ENCODE measurements at regions not wholly inside any gene's neighbourhood (a gene's known extent, or its start where the extent isn't known, plus 50 kb on each side); places are given as distances from the start of the nearest gene placed in this dataset.

- no peaks in the 10 kb centered on the region for H3K36me3 ChIP-seq (ENCODE audit: insufficient read depth, low read length)
- H3K79me2 ChIP-seq (ENCODE audit: control insufficient read depth, insufficient read depth, low read length, unreplicated experiment) = no peaks in the 10 kb centered on the region
- H3K27me3 ChIP-seq (ENCODE audit: insufficient read depth, low read length) = no peaks in the 10 kb centered on the region
- H2AFZ ChIP-seq (ENCODE audit: low read length, unreplicated experiment) = no peak overlapping the region
- H3K4me1 ChIP-seq (ENCODE audit: control insufficient read depth, insufficient read depth, low read length, unreplicated experiment) = peaks cover 14% of the 10 kb centered on the region
- H3K27ac ChIP-seq (ENCODE audit: low read depth, low read length) = no peak overlapping the region
- H3K4me3 ChIP-seq (ENCODE audit: low read depth, low read length) = no peak overlapping the region
Measured at GRCh38 chrX:107560041-107560440, 68.3 kb upstream of the PRPS1 start.

DNA sequence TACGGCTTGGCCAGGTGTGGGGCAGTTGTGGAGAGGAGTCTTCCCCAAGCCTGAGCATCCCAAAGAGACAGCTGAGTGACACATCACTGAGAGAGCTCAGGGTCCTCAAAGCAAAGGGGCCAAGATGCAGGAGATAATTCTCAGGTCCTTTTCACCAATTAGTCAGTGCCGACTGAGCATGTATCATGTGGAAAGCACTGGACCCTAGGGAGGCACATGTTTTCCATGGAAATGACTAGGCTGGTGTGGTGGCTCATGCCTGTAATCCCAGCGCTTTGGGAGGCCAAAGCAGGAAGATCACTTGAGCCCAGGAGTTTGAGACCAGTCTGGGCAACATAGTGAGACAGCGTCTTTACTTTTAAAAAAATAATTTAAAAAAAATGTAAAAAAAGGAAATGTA lies 67.3 kb upstream of the PRPS1 start:
- H3K27ac ChIP-seq (ENCODE audit: low read depth, low read length) = no peak overlapping the region
- no peaks in the 10 kb centered on the region for H3K79me2 ChIP-seq (ENCODE audit: control insufficient read depth, insufficient read depth, low read length, unreplicated experiment)
- peaks cover 14% of the 10 kb centered on the region for H3K4me1 ChIP-seq (ENCODE audit: control insufficient read depth, insufficient read depth, low read length, unreplicated experiment)
- no peak overlapping the region for H2AFZ ChIP-seq (ENCODE audit: low read length, unreplicated experiment)
- no peaks in the 10 kb centered on the region for H3K36me3 ChIP-seq (ENCODE audit: insufficient read depth, low read length)
- H3K27me3 ChIP-seq (ENCODE audit: insufficient read depth, low read length) = no peaks in the 10 kb centered on the region
- no peak overlapping the region for H3K4me3 ChIP-seq (ENCODE audit: low read depth, low read length)

GRCh38 chrX:107561468-107562215 lies 66.7 kb upstream of the PRPS1 start:
- Histone ChIP-seq H3K27ac (ENCODE audit: low read depth, low read length) (no peak overlapping the region), H3K4me3 (ENCODE audit: low read depth, low read length) (no peak overlapping the region), H3K4me1 (ENCODE audit: control insufficient read depth, insufficient read depth, low read length, unreplicated experiment) (peaks cover 14% of the 10 kb centered on the region), H2AFZ (ENCODE audit: low read length, unreplicated experiment) (no peak overlapping the region), H3K79me2 (ENCODE audit: control insufficient read depth, insufficient read depth, low read length, unreplicated experiment) (no peaks in the 10 kb centered on the region), H3K36me3 (ENCODE audit: insufficient read depth, low read length) (no peaks in the 10 kb centered on the region), H3K27me3 (ENCODE audit: insufficient read depth, low read length) (no peaks in the 10 kb centered on the region)

GRCh38 chrX:107562482-107562881 lies 65.8 kb upstream of the PRPS1 start:
- Histone ChIP-seq H3K27ac (ENCODE audit: low read depth, low read length) (no peak overlapping the region), H3K36me3 (ENCODE audit: insufficient read depth, low read length) (no peaks in the 10 kb centered on the region), H3K79me2 (ENCODE audit: control insufficient read depth, insufficient read depth, low read length, unreplicated experiment) (no peaks in the 10 kb centered on the region), H3K27me3 (ENCODE audit: insufficient read depth, low read length) (no peaks in the 10 kb centered on the region), H2AFZ (ENCODE audit: low read length, unreplicated experiment) (no peak overlapping the region), H3K4me1 (ENCODE audit: control insufficient read depth, insufficient read depth, low read length, unreplicated experiment) (peaks cover 14% of the 10 kb centered on the region), H3K4me3 (ENCODE audit: low read depth, low read length) (no peak overlapping the region)

DNA sequence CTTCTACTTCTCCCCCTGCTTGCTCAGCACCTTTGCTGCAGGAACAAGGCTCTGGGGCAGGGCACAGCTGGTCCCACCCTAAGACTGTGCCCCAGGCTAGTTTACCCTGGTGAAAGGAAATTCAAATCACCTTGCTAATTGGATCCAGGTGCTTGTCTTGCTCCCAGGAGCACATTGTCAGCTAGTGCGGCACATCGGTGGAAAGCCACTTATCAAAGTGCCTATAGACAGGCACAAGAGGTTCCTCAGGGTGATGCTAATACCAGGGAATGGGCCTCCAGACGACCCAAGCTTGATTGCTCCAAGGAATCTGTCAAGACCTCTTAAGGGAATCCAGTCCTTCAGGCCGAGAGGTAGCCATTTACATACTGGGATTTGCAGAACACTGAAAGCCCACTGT lies 64.5 kb upstream of the PRPS1 start:
- Histone ChIP-seq H3K27me3 (ENCODE audit: insufficient read depth, low read length) (no peaks in the 10 kb centered on the region), H2AFZ (ENCODE audit: low read length, unreplicated experiment) (no peak overlapping the region), H3K36me3 (ENCODE audit: insufficient read depth, low read length) (no peaks in the 10 kb centered on the region), H3K27ac (ENCODE audit: low read depth, low read length) (no peak overlapping the region), H3K4me3 (ENCODE audit: low read depth, low read length) (no peak overlapping the region), H3K79me2 (ENCODE audit: control insufficient read depth, insufficient read depth, low read length, unreplicated experiment) (no peaks in the 10 kb centered on the region), H3K4me1 (ENCODE audit: control insufficient read depth, insufficient read depth, low read length, unreplicated experiment) (peaks cover 14% of the 10 kb centered on the region)

DNA sequence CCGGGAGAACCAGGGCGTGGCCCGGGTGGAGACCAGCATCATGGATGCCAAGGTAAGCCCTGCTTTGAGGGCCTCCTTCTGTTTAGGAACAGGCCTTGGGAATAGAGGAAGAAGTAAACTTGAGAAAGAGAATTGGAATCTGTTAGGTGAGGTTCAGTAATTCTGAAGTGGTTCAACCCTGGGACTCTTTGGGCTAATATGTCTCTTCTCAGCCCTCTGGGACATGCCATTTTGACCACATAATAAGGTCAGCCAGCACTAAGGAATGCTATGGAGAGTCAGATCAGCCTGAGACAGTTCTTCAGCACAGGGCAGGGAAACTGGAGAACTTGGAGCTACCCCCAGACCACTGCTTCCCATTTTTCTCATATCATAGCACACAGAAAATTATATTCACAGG lies 63.3 kb upstream of the PRPS1 start:
- Histone ChIP-seq H3K4me1 (ENCODE audit: control insufficient read depth, insufficient read depth, low read length, unreplicated experiment) (peaks cover 14% of the 10 kb centered on the region), H3K27me3 (ENCODE audit: insufficient read depth, low read length) (no peaks in the 10 kb centered on the region), H3K4me3 (ENCODE audit: low read depth, low read length) (no peak overlapping the region), H2AFZ (ENCODE audit: low read length, unreplicated experiment) (no peak overlapping the region), H3K36me3 (ENCODE audit: insufficient read depth, low read length) (no peaks in the 10 kb centered on the region), H3K79me2 (ENCODE audit: control insufficient read depth, insufficient read depth, low read length, unreplicated experiment) (no peaks in the 10 kb centered on the region), H3K27ac (ENCODE audit: low read depth, low read length) (no peak overlapping the region)

- Histone ChIP-seq H3K4me3 (ENCODE audit: low read depth, low read length) (no peak overlapping the region), H3K36me3 (ENCODE audit: insufficient read depth, low read length) (no peaks in the 10 kb centered on the region), H3K27ac (ENCODE audit: low read depth, low read length) (no peak overlapping the region), H3K27me3 (ENCODE audit: insufficient read depth, low read length) (no peaks in the 10 kb centered on the region), H3K4me1 (ENCODE audit: control insufficient read depth, insufficient read depth, low read length, unreplicated experiment) (peaks cover 20% of the 10 kb centered on the region), H2AFZ (ENCODE audit: low read length, unreplicated experiment) (no peak overlapping the region), H3K79me2 (ENCODE audit: control insufficient read depth, insufficient read depth, low read length, unreplicated experiment) (no peaks in the 10 kb centered on the region)
Measured at GRCh38 chrX:107565931-107566603, 62.2 kb upstream of the PRPS1 start.

DNA sequence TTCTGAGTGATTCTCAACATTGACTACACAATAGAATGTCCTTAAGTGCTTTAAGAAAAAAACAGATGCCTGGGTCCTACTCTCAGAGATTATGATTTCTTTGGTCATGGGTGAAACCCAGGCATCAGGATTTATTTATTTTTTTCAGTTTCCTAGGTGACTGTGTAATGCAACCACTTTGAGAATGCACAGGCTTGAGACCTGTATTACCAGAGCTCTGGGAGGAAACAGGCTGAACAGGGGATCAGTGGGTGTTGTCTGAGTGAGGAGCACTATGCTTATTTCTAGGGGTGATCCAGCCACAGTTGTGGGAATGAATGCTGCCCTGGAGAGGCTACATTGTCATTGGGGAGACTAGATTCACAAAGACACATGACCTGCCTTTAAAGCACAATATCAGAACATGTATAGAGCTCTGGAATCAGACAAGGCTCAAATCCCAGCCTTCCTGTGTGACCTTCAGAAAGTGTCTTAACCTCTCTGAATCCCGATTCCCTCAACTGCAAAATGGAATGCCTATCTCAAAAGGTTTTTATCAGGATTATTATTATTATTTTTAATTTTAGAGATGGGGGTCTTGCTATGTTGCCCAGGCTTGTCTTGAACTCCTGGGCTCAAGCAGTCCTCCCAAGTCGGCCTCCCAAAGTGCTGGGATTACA lies 61.6 kb upstream of the PRPS1 start:
- Histone ChIP-seq H3K4me1 (ENCODE audit: control insufficient read depth, insufficient read depth, low read length, unreplicated experiment) (peaks cover 21% of the 10 kb centered on the region), H3K36me3 (ENCODE audit: insufficient read depth, low read length) (no peaks in the 10 kb centered on the region), H3K27ac (ENCODE audit: low read depth, low read length) (no peak overlapping the region), H3K4me3 (ENCODE audit: low read depth, low read length) (no peak overlapping the region), H3K79me2 (ENCODE audit: control insufficient read depth, insufficient read depth, low read length, unreplicated experiment) (no peaks in the 10 kb centered on the region), H3K27me3 (ENCODE audit: insufficient read depth, low read length) (no peaks in the 10 kb centered on the region), H2AFZ (ENCODE audit: low read length, unreplicated experiment) (no peak overlapping the region)

GRCh38 chrX:107567370-107567769 lies 60.9 kb upstream of the PRPS1 start:
- H3K27ac ChIP-seq (ENCODE audit: low read depth, low read length) = no peak overlapping the region
- H3K27me3 ChIP-seq (ENCODE audit: insufficient read depth, low read length) = no peaks in the 10 kb centered on the region
- H3K36me3 ChIP-seq (ENCODE audit: insufficient read depth, low read length) = no peaks in the 10 kb centered on the region
- no peaks in the 10 kb centered on the region for H3K79me2 ChIP-seq (ENCODE audit: control insufficient read depth, insufficient read depth, low read length, unreplicated experiment)
- H3K4me3 ChIP-seq (ENCODE audit: low read depth, low read length) = no peak overlapping the region
- peaks cover 15% of the 10 kb centered on the region for H3K4me1 ChIP-seq (ENCODE audit: control insufficient read depth, insufficient read depth, low read length, unreplicated experiment)
- no peak overlapping the region for H2AFZ ChIP-seq (ENCODE audit: low read length, unreplicated experiment)

DNA sequence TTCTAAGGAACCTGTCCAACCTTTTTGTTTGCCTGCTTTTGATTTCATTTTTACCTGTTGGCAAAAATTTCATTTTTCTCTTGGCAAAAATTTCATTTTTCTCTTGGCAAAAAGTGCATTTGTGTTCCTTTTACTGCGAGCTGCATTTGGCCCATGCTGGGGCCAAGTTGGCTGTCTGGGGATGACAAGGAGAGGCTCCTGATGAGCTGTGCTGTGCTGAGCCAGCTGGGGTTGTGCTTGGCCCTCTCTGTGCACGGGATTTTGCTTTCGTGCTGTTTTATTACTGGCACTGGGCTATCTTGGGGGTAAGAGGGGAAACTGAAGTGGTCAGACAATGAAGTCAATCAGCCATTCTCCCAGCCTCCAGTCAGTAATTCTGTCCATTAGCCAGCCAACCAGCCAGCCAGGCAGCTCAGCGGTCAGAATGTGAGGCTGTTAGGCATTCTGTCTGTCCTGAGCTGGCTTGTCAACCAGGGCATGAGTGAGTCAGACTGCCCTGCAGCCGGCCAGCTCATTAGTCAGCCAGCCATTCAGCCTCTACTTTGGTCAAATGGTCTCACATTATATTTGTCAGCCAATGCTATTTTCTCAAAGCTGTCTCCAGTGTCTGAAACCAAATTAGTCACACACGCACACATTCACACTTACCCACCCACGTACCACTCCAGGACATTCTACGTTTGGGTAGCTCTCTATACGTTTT lies 56.9 kb upstream of the PRPS1 start:
- H3K27me3 ChIP-seq (ENCODE audit: insufficient read depth, low read length) = no peaks in the 10 kb centered on the region

More for the DNA sequence above, 56.9 kb upstream of the PRPS1 start:
- H3K27ac ChIP-seq (ENCODE audit: low read depth, low read length) = peak overlapping the region; percentile 85
- no peaks in the 10 kb centered on the region for H3K36me3 ChIP-seq (ENCODE audit: insufficient read depth, low read length)
- peaks cover 32% of the 10 kb centered on the region for H3K4me1 ChIP-seq (ENCODE audit: control insufficient read depth, insufficient read depth, low read length, unreplicated experiment)
- no peaks in the 10 kb centered on the region for H3K79me2 ChIP-seq (ENCODE audit: control insufficient read depth, insufficient read depth, low read length, unreplicated experiment)
- H2AFZ ChIP-seq (ENCODE audit: low read length, unreplicated experiment) = peak overlapping the region; percentile 22
- H3K4me3 ChIP-seq (ENCODE audit: low read depth, low read length) = peak overlapping the region; percentile 21; the same call in 1 of the 2 replicates

Measured in ACC112 (cell line).